ENCODE measurements at regions not wholly inside any gene's neighbourhood (a gene's known extent, or its start where the extent isn't known, plus 50 kb on each side); places are given as distances from the start of the nearest gene placed in this dataset.
"Not testable (repeated sequence)": the region's sequence is repeated elsewhere in the genome, so short reads cannot be mapped to it uniquely, and the experiment has no call there.

GRCh38 chr6:6950373-6951145 lies 157.2 kb upstream of the RREB1 start:
- TF ChIP-seq POLR2A (IDR thresholded peaks at IDR 0.05), result no peak
- TF ChIP-seq POLR2AphosphoS5 (IDR thresholded peaks at IDR 0.05), result no peak
- no peak for TF ChIP-seq CTCF (IDR thresholded peaks at IDR 0.05 in 8 of 11, conservative IDR thresholded peaks at IDR 0.05 in 3 of 11)
- H3K27ac ChIP-seq, result no peak overlapping the region
- no peak overlapping the region for H3K4me3 ChIP-seq
- WGBS, 5 donors, result 58 to 91% (median 72%) methylated on average over 3 of the region's 3 CpGs
- H3K9me3 ChIP-seq, result peaks cover 0 to 23% (median 16%) of the 10 kb centered on the region in 8 donors
- DNase-seq, result no peak
- H3K27me3 ChIP-seq (replicated peaks in 1 of 7), result no peaks in the 10 kb centered on the region
- H3K36me3 ChIP-seq, result no peaks in the 10 kb centered on the region
- intact Hi-C loops (cut with DNase I; ENCODE audit: low total_unique reads), result no loop called here
- no peaks in the 10 kb centered on the region for H3K4me1 ChIP-seq

- no peaks in the 10 kb centered on the region for H3K36me3 ChIP-seq
- no peaks in the 10 kb centered on the region for H3K4me1 ChIP-seq
- intact Hi-C loops (cut with DNase I; ENCODE audit: low total_unique reads), result no loop called here
- H3K9me3 ChIP-seq, result peaks cover 0 to 23% (median 16%) of the 10 kb centered on the region in 8 donors
- TF ChIP-seq POLR2A (IDR thresholded peaks at IDR 0.05), result no peak
- no peak for TF ChIP-seq CTCF (IDR thresholded peaks at IDR 0.05 in 8 of 11, conservative IDR thresholded peaks at IDR 0.05 in 3 of 11)
- TF ChIP-seq POLR2AphosphoS5 (IDR thresholded peaks at IDR 0.05), result no peak
- H3K27ac ChIP-seq, result no peak overlapping the region
- whole genome bisulfite sequencing, 5 donors, result 87 to 97% (median 93%) methylated on average over 3 of the region's 3 CpGs
- H3K27me3 ChIP-seq (replicated peaks in 1 of 7), result no peaks in the 10 kb centered on the region
- H3K4me3 ChIP-seq, result no peak overlapping the region
- DNase-seq, result no peak
Observed at GRCh38 chr6:6951355-6951754, 156.4 kb upstream of the RREB1 start.

- Histone ChIP-seq H3K9me3 (peaks cover 0 to 23% (median 16%) of the 10 kb centered on the region in 8 donors), H3K27ac (no peak overlapping the region), H3K27me3 (replicated peaks in 1 of 7) (no peaks in the 10 kb centered on the region), H3K36me3 (no peaks in the 10 kb centered on the region), H3K4me3 (no peak overlapping the region), H3K4me1 (no peaks in the 10 kb centered on the region)
- no peak for DNase-seq
- TF ChIP-seq POLR2A (IDR thresholded peaks at IDR 0.05), result no peak
- TF ChIP-seq CTCF (IDR thresholded peaks at IDR 0.05 in 8 of 11, conservative IDR thresholded peaks at IDR 0.05 in 3 of 11), result no peak
- no peak for TF ChIP-seq POLR2AphosphoS5 (IDR thresholded peaks at IDR 0.05)
- 94 to 96% (median 95%) methylated on average over 15 to 33 of the region's 33 CpGs for WGBS, 5 donors
- intact Hi-C loops (cut with DNase I; ENCODE audit: low total_unique reads), result no loop called here
Observed at GRCh38 chr6:6952484-6952883, 155.3 kb upstream of the RREB1 start.

GRCh38 chr6:6952927-6953326 lies 154.8 kb upstream of the RREB1 start:
- H3K27ac ChIP-seq; H3K27me3 ChIP-seq (replicated peaks in 1 of 7); intact Hi-C loops (cut with DNase I; ENCODE audit: low total_unique reads); DNase-seq; H3K36me3 ChIP-seq; H3K4me1 ChIP-seq; H3K4me3 ChIP-seq: not testable (repeated sequence)
- H3K9me3 ChIP-seq, result peaks cover 0 to 23% (median 16%) of the 10 kb centered on the region in 8 donors
- WGBS, 5 donors, result 92 to 96% (median 95%) methylated on average over 6 of the region's 6 CpGs
